GM12878 (cell line): ENCODE measurements at regions not wholly inside any gene's neighbourhood (a gene's known extent, or its start where the extent isn't known, plus 50 kb on each side); places are given as distances from the start of the nearest gene placed in this dataset.

ENCODE experiments used
- ATAC-seq: fragments of 200-7000 bp; cut with Tn5 transposase; 3 replicates; pipeline ENCODE4 v1.9.1; 2020; ENCODE audit warnings: mild to moderate bottlenecking, moderate library complexity
- BruUV-seq: library from RNA; stranded (reverse); fragments of 400-500 nt; replicated peaks from 2 replicates; lab custom pipeline; 2021; lab: Mats Ljungman, UMichigan
- CTCF ChIA-PET: fragments of 300-600 bp; sonication (Branson Sonifier 250); formaldehyde crosslinking; extraction: SDS; loops from one replicate; lab custom pipeline; 2021; ENCODE audit warnings: inconsistent platforms; lab: Yijun Ruan, JAX
- POLR2A ChIA-PET: fragments of 350-600 bp; formaldehyde crosslinking; extraction: SDS; loops from one replicate; lab custom pipeline; 2021; ENCODE audit warnings: inconsistent platforms; lab: Charles Lee
- RAD21 ChIA-PET: fragments of 300-600 bp; sonication (Branson Sonifier 250); formaldehyde crosslinking; loops from one replicate; lab custom pipeline; 2023; ENCODE audit warnings: antibody characterized with exemption; ENCODE audit not compliant: unreplicated experiment; lab: Charles Lee
- SMC1A ChIA-PET: fragments of 300-600 bp; sonication (Branson Sonifier 250); formaldehyde crosslinking; loops from one replicate; lab custom pipeline; 2023; ENCODE audit not compliant: unreplicated experiment, uncharacterized antibody; lab: Charles Lee
- DNase-seq: peaks from one replicate; pipeline ENCODE4 v3.0.0-alpha.2; 2011; ENCODE audit warnings: low read depth, low spot score
- FAIRE-seq: peaks from 3 replicates; lab custom pipeline; 2011; peaks lifted over from hg19 to GRCh38; lab: Jason Lieb, UNC
- H2AFZ ChIP-seq: 2 replicates; pipeline ENCODE4 v1.6.0; 2011; ENCODE audit warnings: low read depth, low read length, control low read depth; ENCODE audit not compliant: control insufficient read depth
- H3K27ac ChIP-seq: 2 replicates; pipeline ENCODE4 v1.5.1; 2011; ENCODE audit warnings: control low read depth; ENCODE audit not compliant: control insufficient read depth, insufficient read depth
- H3K27me3 ChIP-seq, 2 experiments: replicated peaks in 1 of 2; 2 replicates each; pipeline versions ENCODE4 v1.6.0 to v1.6.1; 2011; ENCODE audit warnings: low read length in 1 of 2; ENCODE audit not compliant: control insufficient read depth in 2 of 2, insufficient read depth in 2 of 2
- H3K36me3 ChIP-seq, 2 experiments: 2 replicates each; pipeline ENCODE4 v1.5.1; 2011; ENCODE audit warnings: low read length in 1 of 2; ENCODE audit not compliant: control insufficient read depth in 2 of 2, insufficient read depth in 2 of 2
- H3K4me1 ChIP-seq: 2 replicates; pipeline ENCODE4 v1.6.1; 2011; ENCODE audit warnings: mild to moderate bottlenecking, low read length, moderate library complexity, mixed read lengths; ENCODE audit not compliant: control insufficient read depth, insufficient read depth
- H3K4me2 ChIP-seq: 2 replicates; pipeline ENCODE4 v1.6.0; 2011; ENCODE audit warnings: control low read depth; ENCODE audit not compliant: control insufficient read depth, insufficient read depth
- H3K4me3 ChIP-seq: fragments of 200-600 bp; sonication (generic); 2 replicates; pipeline ENCODE4 v1.5.1; 2016
- H3K79me2 ChIP-seq: 2 replicates; pipeline ENCODE4 v1.6.0; 2011; ENCODE audit warnings: low read length; ENCODE audit not compliant: control insufficient read depth, insufficient read depth
- H3K9ac ChIP-seq: 2 replicates; pipeline ENCODE4 v1.8.0; 2011; ENCODE audit warnings: low read length, control low read depth, mixed read lengths; ENCODE audit not compliant: control insufficient read depth, insufficient read depth
- H3K9me3 ChIP-seq: replicated peaks from 3 replicates; pipeline ENCODE4 v1.5.1; 2011; ENCODE audit warnings: mild to moderate bottlenecking, low read length; ENCODE audit not compliant: control insufficient read depth, insufficient read depth
- H4K20me1 ChIP-seq: 2 replicates; pipeline ENCODE4 v1.6.0; 2011; ENCODE audit not compliant: control insufficient read depth, insufficient read depth
- BCL3 ChIP-seq: IDR thresholded peaks from 2 replicates; pipeline ENCODE4 v1.6.1; 2011; ENCODE audit warnings: borderline replicate concordance, low read depth, mild to moderate bottlenecking, moderate library complexity, low read length; ENCODE audit not compliant: insufficient read depth, poor library complexity, severe bottlenecking
- BCLAF1 ChIP-seq: fragments of 450-650 bp; IDR thresholded peaks from 2 replicates; pipeline ENCODE4 v1.6.1; 2017; ENCODE audit warnings: antibody characterized with exemption, mild to moderate bottlenecking, moderate library complexity
- ELK1 ChIP-seq: IDR thresholded peaks from 2 replicates; pipeline ENCODE4 v1.6.1; 2012; ENCODE audit warnings: low read depth, low read length, improper control_type of control experiment
- EP300 ChIP-seq, 2 experiments: fragments of 150-350 bp in 1 of 2; IDR thresholded peaks; 2 replicates each; pipeline ENCODE4 v1.6.1; 2011 to 2012; ENCODE audit warnings: low read depth in 2 of 2, low read length in 2 of 2, borderline replicate concordance in 1 of 2, improper control_type of control experiment in 1 of 2, inconsistent platforms in 1 of 2; ENCODE audit not compliant: control insufficient read depth in 1 of 2
- EZH2 ChIP-seq: IDR thresholded peaks from 2 replicates; pipeline ENCODE4 v1.6.1; 2012; ENCODE audit warnings: low read depth, mild to moderate bottlenecking, control low read depth, inconsistent platforms, low read length, borderline replicate concordance; ENCODE audit not compliant: control insufficient read depth
- HSF1 ChIP-seq: fragments of 150-350 bp; IDR thresholded peaks from 2 replicates; pipeline ENCODE4 v1.6.1; 2014; ENCODE audit warnings: mild to moderate bottlenecking, low read depth, low read length
- IRF4 ChIP-seq: IDR thresholded peaks from 2 replicates; pipeline ENCODE4 v1.6.1; 2011; ENCODE audit warnings: low read depth, low read length
- NR2C1 ChIP-seq: fragments of 450-650 bp; IDR thresholded peaks from 2 replicates; pipeline ENCODE4 v1.6.1; 2017; ENCODE audit warnings: antibody characterized with exemption, mild to moderate bottlenecking, moderate library complexity
- RUNX3 ChIP-seq: IDR thresholded peaks from 2 replicates; pipeline ENCODE4 v1.6.1; 2012; ENCODE audit warnings: low read length, inconsistent platforms
- YBX1 ChIP-seq: fragments of 450-650 bp; IDR thresholded peaks from 2 replicates; pipeline ENCODE4 v1.6.1; 2016; ENCODE audit warnings: antibody characterized with exemption
- ZBTB40 ChIP-seq: fragments of 450-650 bp; IDR thresholded peaks from 2 replicates; pipeline ENCODE4 v1.6.1; 2016; ENCODE audit warnings: mild to moderate bottlenecking, moderate library complexity, borderline replicate concordance
- ZNF207 ChIP-seq: fragments of 450-650 bp; IDR thresholded peaks from 2 replicates; pipeline ENCODE4 v1.6.1; 2014; ENCODE audit warnings: antibody characterized with exemption, mild to moderate bottlenecking, borderline replicate concordance
- in situ Hi-C: fragments of 300-500 bp; cut with MboI; formaldehyde crosslinking; loops from 9 replicates; pipeline ENCODE4 v1.14.3; 2018; ENCODE audit warnings: mixed read lengths
- intact Hi-C: fragments of 100-400 bp; cut with micrococcal nuclease; formaldehyde crosslinking; loops from one replicate; pipeline ENCODE4 v1.14.2; 2022; ENCODE audit not compliant: unreplicated experiment

- intact Hi-C loops, result no loop called here
- no TSS peak for BruUV-seq
- TF ChIP-seq RUNX3, result 0 out of 2 replicates have a peak, but pooled peaks have one; percentile 15
- no peak for TF ChIP-seq EP300 (IDR thresholded peaks at IDR 0.05; ENCODE audit: borderline replicate concordance in 1 of 2, control insufficient read depth in 1 of 2, low read depth in 2 of 2, low read length in 2 of 2)
- no peak for TF ChIP-seq NR2C1
- TF ChIP-seq YBX1, result no peak
- no peak for TF ChIP-seq ZNF207
- TF ChIP-seq BCLAF1, result no peak
- TF ChIP-seq IRF4, result 0 out of 2 replicates have a peak, but pooled peaks have one; percentile 26
- TF ChIP-seq HSF1, result no peak
- no peak for TF ChIP-seq BCL3
- no peak for TF ChIP-seq ELK1
- TF ChIP-seq EZH2, result no peak
- no peak for TF ChIP-seq ZBTB40
Observed at GRCh38 chrX:107398115-107398514, 51.3 kb upstream of the FRMPD3 start.

More at GRCh38 chrX:107398115-107398514, 51.3 kb upstream of the FRMPD3 start:
- Histone ChIP-seq H3K27me3 (no peaks in the 10 kb centered on the region), H3K9me3 (no peaks in the 10 kb centered on the region), H3K4me2 (no peak overlapping the region), H3K9ac (no peak overlapping the region), H3K27ac (no peak overlapping the region), H3K4me1 (no peaks in the 10 kb centered on the region), H4K20me1 (no peaks in the 10 kb centered on the region), H2AFZ (no peak overlapping the region), H3K4me3 (no peak overlapping the region), H3K79me2 (no peaks in the 10 kb centered on the region), H3K36me3 (no peaks in the 10 kb centered on the region)
- ChIA-PET POLR2A (no interaction called here), SMC1A (no interaction called here), CTCF (no interaction called here), RAD21 (no interaction called here)
- peak; percentile 81 for ATAC-seq
- no peak for DNase-seq
- FAIRE-seq, result no peak
- in situ Hi-C loops, result no loop called here
